ENCODE measurements at regions not wholly inside any gene's neighbourhood (a gene's known extent, or its start where the extent isn't known, plus 50 kb on each side); places are given as distances from the start of the nearest gene placed in this dataset.

DNA sequence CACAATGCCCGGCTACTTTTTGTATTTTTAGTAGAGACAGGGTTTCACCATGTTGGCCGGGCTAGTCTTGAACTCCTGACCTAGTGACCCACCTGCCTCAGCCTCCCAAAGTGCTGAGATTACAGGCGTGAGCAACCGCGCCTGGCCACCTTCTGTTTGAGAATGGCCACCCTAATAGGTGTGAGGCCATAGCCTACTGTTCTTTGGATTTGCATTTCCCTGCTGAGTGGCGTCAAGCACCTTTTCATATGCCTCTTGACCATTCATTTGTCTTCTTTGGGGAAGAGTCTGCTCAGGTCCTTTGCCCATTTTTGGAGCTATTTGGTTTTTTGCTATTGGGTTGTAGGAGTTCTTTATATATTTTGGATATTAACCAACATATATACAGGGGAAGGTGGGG, 276.7 kb downstream of the PARN start:
- Histone ChIP-seq H3K27ac (replicated peaks in 1 of 4) (no peak overlapping the region), H3K36me3 (no peaks in the 10 kb centered on the region), H3K27me3 (no peaks in the 10 kb centered on the region), H3K4me1 (peaks cover 0 to 9% (median 5%) of the 10 kb centered on the region in 4 donors), H3K4me3 (no peak overlapping the region), H3K9me3 (no peaks in the 10 kb centered on the region)
- no peak for TF ChIP-seq POLR2A (IDR thresholded peaks at IDR 0.05; ENCODE audit: low read depth)
- TF ChIP-seq, protein P1, sequence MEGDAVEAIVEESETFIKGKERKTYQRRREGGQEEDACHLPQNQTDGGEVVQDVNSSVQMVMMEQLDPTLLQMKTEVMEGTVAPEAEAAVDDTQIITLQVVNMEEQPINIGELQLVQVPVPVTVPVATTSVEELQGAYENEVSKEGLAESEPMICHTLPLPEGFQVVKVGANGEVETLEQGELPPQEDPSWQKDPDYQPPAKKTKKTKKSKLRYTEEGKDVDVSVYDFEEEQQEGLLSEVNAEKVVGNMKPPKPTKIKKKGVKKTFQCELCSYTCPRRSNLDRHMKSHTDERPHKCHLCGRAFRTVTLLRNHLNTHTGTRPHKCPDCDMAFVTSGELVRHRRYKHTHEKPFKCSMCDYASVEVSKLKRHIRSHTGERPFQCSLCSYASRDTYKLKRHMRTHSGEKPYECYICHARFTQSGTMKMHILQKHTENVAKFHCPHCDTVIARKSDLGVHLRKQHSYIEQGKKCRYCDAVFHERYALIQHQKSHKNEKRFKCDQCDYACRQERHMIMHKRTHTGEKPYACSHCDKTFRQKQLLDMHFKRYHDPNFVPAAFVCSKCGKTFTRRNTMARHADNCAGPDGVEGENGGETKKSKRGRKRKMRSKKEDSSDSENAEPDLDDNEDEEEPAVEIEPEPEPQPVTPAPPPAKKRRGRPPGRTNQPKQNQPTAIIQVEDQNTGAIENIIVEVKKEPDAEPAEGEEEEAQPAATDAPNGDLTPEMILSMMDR (IDR thresholded peaks at IDR 0.05) = no peak
- TF ChIP-seq EP300 (IDR thresholded peaks at IDR 0.05) = no peak
- TF ChIP-seq POLR2AphosphoS5 (IDR thresholded peaks at IDR 0.05) = no peak
- DNase-seq (ENCODE audit: extremely low spot score) = no peak
- intact Hi-C loops (cut with DNase I) = no loop called here
- 80% methylated on average over 6 of the region's 6 CpGs for WGBS

DNA sequence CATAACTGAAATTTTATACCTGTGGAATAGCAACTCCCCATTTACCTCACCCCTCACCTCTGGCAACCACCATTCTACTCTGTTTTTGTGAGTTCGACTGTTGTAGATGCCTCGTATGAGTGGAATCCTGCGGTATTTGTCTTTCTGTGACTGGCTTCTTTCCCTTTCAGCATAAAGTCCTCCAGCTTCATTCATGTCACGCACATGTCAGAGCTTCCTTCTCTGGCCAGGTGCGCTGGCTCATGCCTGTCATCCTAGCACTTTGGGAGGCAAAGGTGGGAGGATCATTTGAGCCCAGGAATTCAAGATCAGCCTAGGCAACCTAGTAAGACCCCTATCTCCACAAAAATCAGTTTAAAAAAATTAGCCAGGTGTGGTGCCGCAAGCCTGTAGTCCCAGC, 278.4 kb downstream of the PARN start:
- H3K4me1 ChIP-seq = peaks cover 3 to 16% (median 11%) of the 10 kb centered on the region in 4 donors
- H3K36me3 ChIP-seq = no peaks in the 10 kb centered on the region
- no peak overlapping the region for H3K27ac ChIP-seq (replicated peaks in 1 of 4)
- intact Hi-C loops (cut with DNase I) = no loop called here
- H3K27me3 ChIP-seq = no peaks in the 10 kb centered on the region
- no peak overlapping the region for H3K4me3 ChIP-seq
- TF ChIP-seq, protein P1 (IDR thresholded peaks at IDR 0.05) = no peak
- TF ChIP-seq POLR2AphosphoS5 (IDR thresholded peaks at IDR 0.05) (no peak), EP300 (IDR thresholded peaks at IDR 0.05) (no peak), POLR2A (IDR thresholded peaks at IDR 0.05; ENCODE audit: low read depth) (no peak)
- no peak for DNase-seq (ENCODE audit: extremely low spot score)
- WGBS = 86% methylated on average over 6 of the region's 6 CpGs
- no peaks in the 10 kb centered on the region for H3K9me3 ChIP-seq

DNA sequence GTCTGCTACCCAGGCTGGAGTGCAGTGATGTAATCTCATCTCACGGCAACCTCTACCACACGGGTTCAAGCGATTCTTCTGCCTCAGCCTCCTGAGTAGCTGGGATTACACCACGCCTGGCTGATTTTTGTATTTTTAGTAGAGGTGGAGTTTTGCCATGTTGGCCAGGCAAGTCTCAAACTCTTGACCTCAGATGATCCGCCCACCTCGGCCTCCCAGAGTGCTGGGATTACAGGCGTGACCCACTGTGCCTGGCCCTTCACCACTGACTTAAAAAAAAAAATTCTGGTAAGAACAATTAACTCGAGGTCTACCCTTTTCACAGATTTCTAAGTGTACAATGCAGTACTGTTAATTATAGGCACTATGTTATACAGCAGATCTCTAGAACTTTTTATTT, 279.4 kb downstream of the PARN start:
- H3K9me3 ChIP-seq = peaks cover 0 to 6% (median 0%) of the 10 kb centered on the region in 4 donors
- no peak overlapping the region for H3K27ac ChIP-seq (replicated peaks in 1 of 4)
- H3K27me3 ChIP-seq = no peaks in the 10 kb centered on the region
- H3K4me3 ChIP-seq = no peak overlapping the region
- TF ChIP-seq, protein P1 (IDR thresholded peaks at IDR 0.05) = no peak
- TF ChIP-seq POLR2AphosphoS5 (IDR thresholded peaks at IDR 0.05) (no peak), EP300 (IDR thresholded peaks at IDR 0.05) (no peak), POLR2A (IDR thresholded peaks at IDR 0.05; ENCODE audit: low read depth) (no peak)
- H3K36me3 ChIP-seq = no peaks in the 10 kb centered on the region
- 71% methylated on average over 8 of the region's 8 CpGs for WGBS
- peaks cover 3 to 16% (median 11%) of the 10 kb centered on the region in 4 donors for H3K4me1 ChIP-seq
- no peak for DNase-seq (ENCODE audit: extremely low spot score)
- intact Hi-C loops (cut with DNase I) = no loop called here

DNA sequence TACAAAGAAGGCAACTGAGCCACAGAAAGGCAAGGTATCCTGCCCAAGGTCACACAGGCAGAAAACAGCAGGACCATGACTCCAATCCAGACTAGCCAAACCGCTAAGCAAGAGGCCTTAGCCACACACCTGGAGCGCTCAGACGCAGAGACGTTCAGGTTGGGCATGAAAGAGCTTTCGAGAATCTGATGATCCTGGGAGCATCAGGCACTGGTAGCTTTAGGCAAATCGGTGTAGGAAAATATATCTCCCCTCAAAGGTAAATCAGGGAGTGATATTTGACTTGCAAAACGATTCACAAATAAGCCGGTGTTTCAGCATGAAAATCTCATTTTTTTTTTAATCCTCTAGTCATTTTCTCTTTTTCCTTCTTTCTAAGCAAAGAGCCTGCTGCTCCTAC, 279.0 kb downstream of the MRTFB start:
- intact Hi-C loops (cut with DNase I) = no loop called here

More for the DNA sequence above, 279.0 kb downstream of the MRTFB start:
- no peak for DNase-seq (ENCODE audit: extremely low spot score)
- no peak for TF ChIP-seq POLR2AphosphoS5 (IDR thresholded peaks at IDR 0.05)
- TF ChIP-seq EP300 (IDR thresholded peaks at IDR 0.05) = no peak
- TF ChIP-seq, protein P1 (IDR thresholded peaks at IDR 0.05) = no peak
- no peak for TF ChIP-seq POLR2A (IDR thresholded peaks at IDR 0.05; ENCODE audit: low read depth)
- Histone ChIP-seq H3K9me3 (peaks cover 0 to 6% (median 0%) of the 10 kb centered on the region in 4 donors), H3K36me3 (no peaks in the 10 kb centered on the region), H3K4me3 (no peak overlapping the region), H3K27ac (replicated peaks in 1 of 4) (no peak overlapping the region), H3K4me1 (peaks cover 3 to 13% (median 10%) of the 10 kb centered on the region in 4 donors), H3K27me3 (no peaks in the 10 kb centered on the region)
- 94% methylated on average over 8 of the region's 8 CpGs for WGBS
